ENCODE measurements at regions not wholly inside any gene's neighbourhood (a gene's known extent, or its start where the extent isn't known, plus 50 kb on each side); places are given as distances from the start of the nearest gene placed in this dataset.

GRCh38 chr11:26225646-26226045 is 106.3 kb upstream of the ANO3 start (continued):
- TF ChIP-seq, protein P1, sequence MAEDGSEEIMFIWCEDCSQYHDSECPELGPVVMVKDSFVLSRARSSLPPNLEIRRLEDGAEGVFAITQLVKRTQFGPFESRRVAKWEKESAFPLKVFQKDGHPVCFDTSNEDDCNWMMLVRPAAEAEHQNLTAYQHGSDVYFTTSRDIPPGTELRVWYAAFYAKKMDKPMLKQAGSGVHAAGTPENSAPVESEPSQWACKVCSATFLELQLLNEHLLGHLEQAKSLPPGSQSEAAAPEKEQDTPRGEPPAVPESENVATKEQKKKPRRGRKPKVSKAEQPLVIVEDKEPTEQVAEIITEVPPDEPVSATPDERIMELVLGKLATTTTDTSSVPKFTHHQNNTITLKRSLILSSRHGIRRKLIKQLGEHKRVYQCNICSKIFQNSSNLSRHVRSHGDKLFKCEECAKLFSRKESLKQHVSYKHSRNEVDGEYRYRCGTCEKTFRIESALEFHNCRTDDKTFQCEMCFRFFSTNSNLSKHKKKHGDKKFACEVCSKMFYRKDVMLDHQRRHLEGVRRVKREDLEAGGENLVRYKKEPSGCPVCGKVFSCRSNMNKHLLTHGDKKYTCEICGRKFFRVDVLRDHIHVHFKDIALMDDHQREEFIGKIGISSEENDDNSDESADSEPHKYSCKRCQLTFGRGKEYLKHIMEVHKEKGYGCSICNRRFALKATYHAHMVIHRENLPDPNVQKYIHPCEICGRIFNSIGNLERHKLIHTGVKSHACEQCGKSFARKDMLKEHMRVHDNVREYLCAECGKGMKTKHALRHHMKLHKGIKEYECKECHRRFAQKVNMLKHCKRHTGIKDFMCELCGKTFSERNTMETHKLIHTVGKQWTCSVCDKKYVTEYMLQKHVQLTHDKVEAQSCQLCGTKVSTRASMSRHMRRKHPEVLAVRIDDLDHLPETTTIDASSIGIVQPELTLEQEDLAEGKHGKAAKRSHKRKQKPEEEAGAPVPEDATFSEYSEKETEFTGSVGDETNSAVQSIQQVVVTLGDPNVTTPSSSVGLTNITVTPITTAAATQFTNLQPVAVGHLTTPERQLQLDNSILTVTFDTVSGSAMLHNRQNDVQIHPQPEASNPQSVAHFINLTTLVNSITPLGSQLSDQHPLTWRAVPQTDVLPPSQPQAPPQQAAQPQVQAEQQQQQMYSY (CRISPR knock-in tag; IDR thresholded peaks at IDR 0.05), result no peak
- TF ChIP-seq ESRRA (CRISPR knock-in tag; IDR thresholded peaks at IDR 0.05; ENCODE audit: borderline replicate concordance) (no peak), HMGA2 (CRISPR knock-in tag; IDR thresholded peaks at IDR 0.05) (no peak), ZNF317 (CRISPR knock-in tag; IDR thresholded peaks at IDR 0.05; ENCODE audit: borderline replicate concordance, low read depth) (no peak), NR3C1 (CRISPR knock-in tag; conservative IDR thresholded peaks at IDR 0.05; ENCODE audit: low read depth) (no peak)

DNA sequence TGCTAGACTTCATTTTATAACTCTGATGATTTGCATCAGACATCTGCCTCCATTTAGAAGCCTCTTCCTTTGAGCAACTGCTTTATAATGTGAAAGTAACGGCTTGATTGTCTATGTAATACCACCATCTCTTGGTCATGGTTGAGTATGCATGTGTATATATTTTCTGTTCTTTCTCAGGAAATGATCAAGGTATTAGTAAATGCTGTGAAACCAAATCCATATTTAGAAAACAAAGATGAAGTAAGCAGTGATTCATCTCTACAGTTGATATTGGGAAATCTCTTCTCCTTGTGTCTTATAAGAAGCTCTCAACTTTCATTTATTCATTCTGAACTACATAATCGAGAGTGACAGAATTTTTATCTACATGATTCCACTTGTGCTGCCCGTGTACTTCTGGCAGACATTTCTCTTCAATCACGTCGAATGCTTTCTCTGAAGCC is 104.6 kb upstream of the ANO3 start:
- H3K9me3 Mint-ChIP-seq, result peaks cover 23% of the 10 kb centered on the region
- DNase-seq (ENCODE audit: low spot score) (no peak), ATAC-seq (peak; percentile 34; the same call in 1 of the 2 replicates)
- TF ChIP-seq TEAD4 (CRISPR knock-in tag; IDR thresholded peaks at IDR 0.05) (no peak), HMGXB4 (CRISPR knock-in tag; IDR thresholded peaks at IDR 0.05) (no peak), ZNF423 (CRISPR knock-in tag; IDR thresholded peaks at IDR 0.05) (no peak), ZMAT4 (CRISPR knock-in tag; IDR thresholded peaks at IDR 0.05) (no peak), ZSCAN18 (CRISPR knock-in tag; IDR thresholded peaks at IDR 0.05) (no peak), CREB1 (CRISPR knock-in tag; IDR thresholded peaks at IDR 0.05) (no peak), JUN (CRISPR knock-in tag; IDR thresholded peaks at IDR 0.05) (no peak)
- TF ChIP-seq, protein P2, sequence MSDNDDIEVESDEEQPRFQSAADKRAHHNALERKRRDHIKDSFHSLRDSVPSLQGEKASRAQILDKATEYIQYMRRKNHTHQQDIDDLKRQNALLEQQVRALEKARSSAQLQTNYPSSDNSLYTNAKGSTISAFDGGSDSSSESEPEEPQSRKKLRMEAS (CRISPR knock-in tag; IDR thresholded peaks at IDR 0.05), result no peak
- TF ChIP-seq, protein P3, sequence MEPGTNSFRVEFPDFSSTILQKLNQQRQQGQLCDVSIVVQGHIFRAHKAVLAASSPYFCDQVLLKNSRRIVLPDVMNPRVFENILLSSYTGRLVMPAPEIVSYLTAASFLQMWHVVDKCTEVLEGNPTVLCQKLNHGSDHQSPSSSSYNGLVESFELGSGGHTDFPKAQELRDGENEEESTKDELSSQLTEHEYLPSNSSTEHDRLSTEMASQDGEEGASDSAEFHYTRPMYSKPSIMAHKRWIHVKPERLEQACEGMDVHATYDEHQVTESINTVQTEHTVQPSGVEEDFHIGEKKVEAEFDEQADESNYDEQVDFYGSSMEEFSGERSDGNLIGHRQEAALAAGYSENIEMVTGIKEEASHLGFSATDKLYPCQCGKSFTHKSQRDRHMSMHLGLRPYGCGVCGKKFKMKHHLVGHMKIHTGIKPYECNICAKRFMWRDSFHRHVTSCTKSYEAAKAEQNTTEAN (CRISPR knock-in tag; IDR thresholded peaks at IDR 0.05), result no peak
- TF ChIP-seq, protein P4, sequence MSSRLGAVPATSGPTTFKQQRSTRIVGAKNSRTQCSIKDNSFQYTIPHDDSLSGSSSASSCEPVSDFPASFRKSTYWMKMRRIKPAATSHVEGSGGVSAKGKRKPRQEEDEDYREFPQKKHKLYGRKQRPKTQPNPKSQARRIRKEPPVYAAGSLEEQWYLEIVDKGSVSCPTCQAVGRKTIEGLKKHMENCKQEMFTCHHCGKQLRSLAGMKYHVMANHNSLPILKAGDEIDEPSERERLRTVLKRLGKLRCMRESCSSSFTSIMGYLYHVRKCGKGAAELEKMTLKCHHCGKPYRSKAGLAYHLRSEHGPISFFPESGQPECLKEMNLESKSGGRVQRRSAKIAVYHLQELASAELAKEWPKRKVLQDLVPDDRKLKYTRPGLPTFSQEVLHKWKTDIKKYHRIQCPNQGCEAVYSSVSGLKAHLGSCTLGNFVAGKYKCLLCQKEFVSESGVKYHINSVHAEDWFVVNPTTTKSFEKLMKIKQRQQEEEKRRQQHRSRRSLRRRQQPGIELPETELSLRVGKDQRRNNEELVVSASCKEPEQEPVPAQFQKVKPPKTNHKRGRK (CRISPR knock-in tag; IDR thresholded peaks at IDR 0.05; ENCODE audit: borderline replicate concordance), result no peak
- no peaks in the 10 kb centered on the region for H3K4me1 Mint-ChIP-seq
- ChIA-PET CTCF (interaction anchor here (1.3 kb wide), 1 partner anchor 245 kb away, joined by 4 read pairs; no protein-coding TSS in a partner anchor), POLR2A (no interaction called here)
- H3K27ac Mint-ChIP-seq, result no peak overlapping the region
- H3K27me3 Mint-ChIP-seq (ENCODE audit: low read depth), result no peaks in the 10 kb centered on the region
- H3K4me3 Mint-ChIP-seq, result no peak overlapping the region
- peaks cover 17% of the 10 kb centered on the region for H3K36me3 Mint-ChIP-seq
